T-helper 1 cell treated with Interleukin-12 subunit alpha and Interleukin-12 subunit beta and Interleukin-4 antibody, amounts not matched to agents 30 ng/mL and 1 ng/mL, for 36 hours (primary cell): ENCODE measurements at regions not wholly inside any gene's neighbourhood (a gene's known extent, or its start where the extent isn't known, plus 50 kb on each side); places are given as distances from the start of the nearest gene placed in this dataset.

Experiments used
- intact Hi-C: fragments of 100-400 bp; cut with micrococcal nuclease; formaldehyde crosslinking; loops from one replicate; pipeline ENCODE4 v1.15.1; 2024

DNA sequence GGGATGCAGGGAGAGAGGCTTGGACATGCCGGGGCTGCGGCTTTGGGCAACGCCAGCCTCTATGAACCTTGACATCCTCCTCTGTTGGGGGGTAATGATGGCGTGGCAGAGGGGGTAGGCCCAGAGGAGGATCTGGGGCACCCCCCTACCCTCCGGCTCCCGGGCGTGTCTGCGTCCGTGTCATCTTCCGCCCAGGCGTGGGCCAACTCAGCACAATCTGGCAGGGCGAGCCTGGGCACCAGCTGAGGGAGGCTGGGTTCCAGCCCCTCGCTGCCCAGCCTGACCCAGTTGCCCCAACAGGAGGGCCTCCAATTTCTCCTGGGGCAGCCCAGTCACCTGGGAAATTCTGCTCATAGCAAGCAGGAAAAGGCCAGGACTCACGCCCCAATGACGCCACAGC, 62.9 kb upstream of the IL17B start:
- intact Hi-C loops = loop anchor here (1.0 kb wide), 3 partner anchors 109 to 176 kb away; partner anchors contain the start of gene CSNK1A1

DNA sequence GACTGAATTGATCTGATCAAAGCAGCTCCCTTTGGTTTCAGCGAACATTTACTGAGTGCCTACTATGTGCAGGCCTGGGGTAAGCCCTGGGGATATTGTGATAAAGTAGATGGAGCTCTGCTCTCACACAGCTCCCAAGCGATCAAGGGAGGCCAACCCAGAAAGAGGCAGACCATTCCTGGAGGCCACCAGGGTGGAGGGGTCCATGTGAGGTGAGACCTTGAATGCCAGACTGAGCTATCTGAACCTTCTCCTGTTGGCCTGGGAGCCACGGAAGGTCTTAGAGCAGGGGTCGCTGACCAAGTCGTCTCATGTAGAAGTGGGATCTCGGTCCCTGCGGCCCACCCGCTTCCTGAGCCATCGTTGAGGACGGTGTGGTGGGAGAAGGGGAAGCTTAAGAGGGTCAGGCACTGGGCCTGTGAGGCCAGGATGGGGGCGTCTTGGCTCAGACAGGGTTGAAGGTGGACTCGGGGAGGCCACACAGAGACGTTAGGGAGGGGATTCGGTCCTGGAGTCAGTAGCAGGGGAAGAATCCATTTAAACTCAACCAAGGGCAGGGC, 62.2 kb upstream of the IL17B start:
- intact Hi-C loops = no loop called here

DNA sequence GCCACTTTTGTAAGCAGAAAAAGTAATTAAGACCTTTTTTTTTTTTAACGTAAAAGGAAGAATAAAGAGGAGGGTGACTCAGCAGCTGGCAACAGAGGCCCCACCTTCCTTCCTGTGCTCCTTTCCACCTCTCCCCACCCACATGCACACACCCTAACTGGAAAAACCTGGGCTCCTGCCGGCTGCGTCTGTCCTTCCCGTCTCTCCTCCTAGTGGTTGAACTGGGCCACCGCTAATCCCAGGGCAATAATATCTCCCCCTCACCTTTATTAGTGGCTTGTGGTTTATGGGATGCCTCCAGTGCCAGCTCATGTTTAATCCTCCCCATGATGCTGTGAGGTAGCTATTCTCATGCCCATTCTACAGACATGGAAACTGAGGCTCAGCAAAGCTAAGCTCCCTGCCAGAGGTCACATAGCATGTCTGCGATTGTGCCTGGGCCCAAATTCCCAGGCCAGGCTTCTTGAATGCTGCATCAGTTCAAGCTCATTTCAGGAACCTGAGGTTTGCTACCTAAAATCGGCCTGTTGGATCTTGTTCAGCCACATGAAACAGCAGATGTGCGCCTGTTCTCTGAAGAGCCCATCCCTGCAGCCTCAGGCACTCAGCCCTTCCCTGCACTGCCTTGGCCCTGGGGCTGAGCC, 60.9 kb upstream of the IL17B start:
- intact Hi-C loops = no loop called here

DNA sequence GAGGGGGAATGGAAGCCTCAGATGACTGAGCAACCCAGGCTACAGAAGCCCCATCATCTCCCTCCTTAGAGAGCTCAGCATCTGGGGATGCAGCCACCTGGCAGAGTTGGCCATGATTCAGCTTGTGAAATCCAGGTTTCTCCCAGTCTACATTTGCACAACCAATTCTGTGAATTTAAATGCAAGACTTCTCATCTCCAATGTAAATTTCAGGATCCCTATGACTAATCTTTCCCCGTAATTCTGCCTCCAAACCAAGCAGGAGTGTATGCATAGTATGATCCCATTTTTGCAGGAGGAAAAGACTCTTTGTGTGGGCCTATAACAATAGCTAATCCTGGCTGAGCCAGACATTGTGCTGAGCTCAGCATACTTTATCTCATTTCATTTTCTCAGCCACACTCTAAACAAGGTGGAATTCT, 59.6 kb upstream of the IL17B start:
- intact Hi-C loops = no loop called here

DNA sequence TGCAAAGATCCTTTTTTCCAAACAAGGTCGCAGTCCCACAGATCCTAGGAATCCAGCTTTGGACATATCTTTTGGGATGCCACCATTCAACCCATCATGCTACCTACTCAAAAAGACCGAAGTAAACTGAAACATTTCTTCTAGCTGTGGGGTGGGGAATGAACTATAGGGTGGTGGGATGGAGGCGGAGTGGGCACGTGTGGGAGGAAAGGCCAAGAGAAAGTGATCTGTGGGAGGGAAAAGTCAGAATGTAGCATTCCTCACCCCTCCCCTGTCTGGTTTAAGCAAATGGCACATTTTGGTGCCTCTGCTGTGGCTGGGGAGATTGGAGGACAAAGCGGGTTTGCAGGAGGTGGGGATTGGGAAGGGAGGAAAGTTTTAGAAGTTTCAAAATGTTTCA, 59.2 kb upstream of the IL17B start:
- intact Hi-C loops = no loop called here

DNA sequence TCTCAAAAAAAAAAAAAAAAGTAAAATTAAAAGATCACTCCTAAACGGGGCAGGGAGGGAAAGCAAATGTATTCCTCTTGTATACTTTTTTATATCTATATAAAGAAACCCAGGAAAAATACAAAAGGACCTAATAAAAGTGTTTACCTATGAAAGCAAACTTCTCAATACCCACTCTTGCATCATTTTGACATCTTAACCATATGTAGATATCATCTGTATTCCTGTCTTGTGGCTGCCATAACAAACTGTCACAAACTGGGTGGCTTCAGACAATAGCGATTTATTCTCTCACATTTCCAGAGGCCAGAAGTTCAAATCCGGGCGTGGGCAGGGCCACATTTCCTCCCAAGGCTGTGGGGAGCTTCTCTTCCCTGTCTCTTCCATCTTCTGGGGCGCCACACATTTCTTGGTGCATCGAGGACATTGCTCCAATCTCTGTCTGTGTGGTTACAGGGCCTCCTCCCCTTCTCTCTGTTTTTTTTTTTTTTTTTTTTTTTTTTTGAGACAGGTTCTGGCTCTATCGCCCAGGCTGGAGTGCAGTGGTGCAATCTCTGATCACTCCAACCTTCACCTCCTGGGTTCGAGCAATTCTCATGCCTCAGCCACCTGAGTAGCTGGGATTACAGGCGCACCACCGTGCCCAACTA, 58.4 kb upstream of the IL17B start:
- intact Hi-C loops = no loop called here

DNA sequence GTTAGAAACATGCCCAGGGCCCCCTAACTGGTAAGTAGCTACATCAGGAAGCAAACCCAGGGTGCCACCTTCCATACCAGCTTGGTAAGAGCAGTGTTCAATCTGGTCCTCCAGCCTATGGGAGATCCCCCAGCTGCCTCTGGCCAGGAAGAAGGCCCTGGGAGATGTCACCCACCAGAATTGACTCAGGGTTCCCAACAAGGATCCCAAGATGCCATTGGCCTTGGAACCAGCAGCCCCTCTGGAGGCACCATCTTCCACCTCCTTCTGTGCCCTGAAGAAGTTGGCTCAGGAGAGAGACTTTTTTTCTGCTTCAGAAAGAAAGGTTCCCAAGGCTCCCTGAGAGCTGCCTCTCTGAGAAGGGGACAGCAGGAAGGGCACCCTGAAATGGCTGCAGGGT, 56.6 kb upstream of the IL17B start:
- intact Hi-C loops = no loop called here

DNA sequence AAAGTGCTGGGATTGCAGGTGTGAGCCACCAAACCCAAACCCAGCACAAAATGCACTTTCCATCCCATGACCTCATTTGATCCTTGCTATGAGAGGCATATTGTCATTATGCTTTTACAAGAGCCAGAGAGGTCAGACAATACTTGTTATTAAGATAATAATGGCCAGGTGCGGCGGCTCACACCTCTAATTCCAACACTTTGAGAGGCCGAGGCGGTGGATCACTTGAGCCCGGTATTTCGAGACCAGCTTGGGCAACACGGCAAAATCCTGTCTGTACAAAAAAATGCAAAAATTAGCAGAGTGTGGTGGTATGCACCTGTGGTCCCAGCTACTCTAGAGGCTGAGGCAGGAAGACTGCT, 55.9 kb upstream of the IL17B start:
- intact Hi-C loops = no loop called here

DNA sequence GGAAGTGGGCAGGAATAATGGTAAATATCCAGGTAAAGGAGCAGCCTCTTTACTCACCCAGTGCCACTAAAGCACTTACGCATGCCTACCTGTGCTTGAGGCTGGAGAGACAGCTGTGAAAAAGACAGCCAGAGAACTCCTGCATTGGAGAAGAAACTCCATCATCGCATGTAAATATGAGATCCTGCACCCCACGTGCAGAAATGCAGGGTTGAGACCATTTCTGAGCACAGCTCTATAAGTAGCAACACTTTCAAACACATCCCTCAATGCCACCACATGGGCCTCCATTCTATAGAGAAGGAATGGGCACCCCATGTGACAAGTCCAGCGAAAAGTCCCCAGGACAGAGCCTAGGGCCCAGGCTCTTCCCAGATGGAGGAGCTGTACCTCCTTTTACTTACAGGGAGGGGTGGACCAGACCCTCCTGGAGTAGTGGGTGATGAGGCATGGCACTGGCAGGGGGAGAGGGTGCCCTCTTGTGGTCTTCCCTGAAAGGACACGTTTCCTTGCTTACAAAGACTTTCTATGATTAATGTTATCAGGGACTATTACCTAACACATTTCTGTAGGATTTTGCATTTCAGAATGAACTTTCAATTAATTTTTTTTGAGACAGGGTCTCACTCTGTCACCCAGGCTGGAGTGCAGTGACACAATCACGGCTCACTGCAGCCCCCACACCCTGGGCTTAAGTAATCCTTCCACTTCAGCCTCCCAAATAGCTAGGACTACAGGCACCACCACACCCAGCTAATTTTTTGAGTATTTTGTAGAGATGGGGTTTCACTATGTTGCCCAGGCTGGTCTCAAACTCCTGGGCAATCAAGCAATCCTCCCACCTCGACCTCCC, 55.3 kb upstream of the IL17B start:
- intact Hi-C loops = loop anchor here (1.0 kb wide), 7 partner anchors 52 to 184 kb away; no protein-coding TSS in a partner anchor

DNA sequence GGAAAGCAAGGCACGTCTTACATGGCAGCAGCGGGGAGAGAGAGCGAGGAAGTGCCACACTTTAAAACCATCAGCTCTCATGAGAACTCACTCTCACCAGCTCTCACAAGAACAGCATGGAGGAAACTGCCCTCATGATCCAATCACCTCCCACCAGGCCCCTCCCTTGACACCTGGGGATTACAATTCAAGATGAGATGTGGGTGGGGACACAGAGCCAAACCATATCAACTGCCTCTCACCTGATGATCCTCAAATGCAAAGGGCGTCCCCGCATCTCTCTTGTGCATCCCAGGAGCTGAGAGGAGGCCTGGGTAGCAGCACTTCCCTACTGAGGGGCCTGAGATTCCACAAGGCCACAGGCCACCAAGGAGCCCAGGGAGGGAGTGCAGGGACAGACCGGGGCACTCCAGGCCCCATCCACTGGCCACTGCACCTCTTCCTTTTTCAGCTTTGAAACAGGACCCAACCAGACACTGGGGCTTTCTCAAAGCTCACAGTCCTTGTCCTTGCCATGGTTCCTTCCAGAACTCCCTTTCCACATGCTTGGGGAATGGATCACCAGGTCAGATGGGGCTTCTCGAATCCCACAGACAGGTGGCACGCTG, 54.5 kb upstream of the IL17B start:
- intact Hi-C loops = loop anchor here (1.0 kb wide), 7 partner anchors 51 to 185 kb away; no protein-coding TSS in a partner anchor

DNA sequence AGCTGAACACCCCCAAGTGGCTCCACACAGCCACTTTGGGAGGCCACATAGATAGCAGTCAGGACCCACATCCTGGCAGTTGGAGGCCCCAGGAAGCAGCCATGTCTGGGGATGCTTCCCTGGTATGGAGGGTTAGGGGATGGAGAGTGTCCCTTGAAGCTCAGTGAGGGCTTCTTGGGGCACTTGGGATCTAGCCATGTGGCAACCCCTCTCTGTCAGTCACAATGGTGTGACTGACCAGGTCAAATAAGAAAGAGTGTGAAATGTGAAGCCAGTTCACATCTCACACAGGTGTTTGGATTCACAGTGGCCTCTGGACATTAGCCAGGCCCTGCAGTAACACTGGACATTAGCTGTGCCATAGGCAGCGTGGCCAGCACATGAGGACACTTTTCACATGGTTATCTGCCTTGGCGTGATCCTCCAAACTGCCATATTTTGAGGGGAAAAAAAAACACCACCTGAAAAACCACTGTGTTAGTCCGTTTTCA, 53.9 kb upstream of the IL17B start:
- intact Hi-C loops = no loop called here

DNA sequence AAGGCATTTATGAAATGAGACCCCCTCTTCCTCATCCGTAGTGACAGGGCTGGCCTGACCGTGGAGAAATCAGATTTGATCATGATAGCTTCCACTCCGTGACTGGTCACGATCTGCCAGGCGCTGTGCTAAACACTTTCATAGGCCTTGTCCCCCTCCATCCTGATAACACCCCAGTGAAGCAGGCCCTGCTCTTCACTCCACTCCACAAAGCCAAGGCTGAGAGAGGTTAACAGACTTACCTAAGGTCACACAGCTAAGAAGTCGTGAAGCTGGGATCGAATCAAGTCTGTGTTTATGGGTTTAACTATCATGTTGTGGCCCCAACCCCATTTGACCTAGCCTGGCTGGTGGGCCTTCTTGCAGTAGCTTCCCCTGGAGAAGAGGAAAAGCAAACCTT, 53.3 kb upstream of the IL17B start:
- intact Hi-C loops = no loop called here

DNA sequence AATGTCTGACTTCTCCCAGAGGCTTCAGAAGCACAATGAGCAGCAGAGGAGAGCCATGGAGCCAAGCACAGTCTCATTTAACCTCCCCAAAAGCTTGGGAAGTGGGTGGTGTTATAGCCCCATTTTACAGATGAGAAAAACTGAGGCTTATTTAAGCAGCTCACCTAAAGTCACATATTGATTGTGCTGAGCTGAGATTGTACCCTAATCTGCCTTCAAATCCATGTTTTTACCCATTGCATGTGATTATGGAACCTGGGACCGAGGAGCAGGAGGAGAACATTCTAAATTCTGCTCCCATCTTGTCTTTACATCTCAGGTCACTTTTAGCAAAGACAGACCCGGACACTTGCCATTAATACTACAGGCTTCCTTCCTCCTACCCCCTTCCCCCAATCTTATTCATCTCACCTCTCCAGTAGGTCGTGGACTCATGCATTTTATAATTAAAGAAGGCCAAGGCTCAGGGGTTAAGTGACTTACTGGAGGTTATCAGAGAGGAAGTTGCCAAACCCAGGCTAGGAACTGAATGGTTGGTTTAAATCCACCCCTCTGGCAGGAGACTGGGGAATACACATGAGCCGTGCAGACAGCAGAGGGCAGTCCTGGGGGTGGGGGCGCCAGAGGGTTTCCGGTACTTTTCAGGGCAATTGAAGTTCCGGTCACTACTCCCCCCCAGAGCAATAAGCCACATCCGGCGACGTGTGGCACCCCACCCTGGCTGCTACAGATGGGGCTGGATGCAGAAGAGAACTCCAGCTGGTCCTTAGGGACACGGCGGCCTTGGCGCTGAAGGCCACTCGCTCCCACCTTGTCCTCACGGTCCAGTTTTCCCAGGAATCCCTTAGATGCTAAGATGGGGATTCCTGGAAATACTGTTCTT, 51.0 kb upstream of the IL17B start:
- intact Hi-C loops = no loop called here
